HG02763 (cell line): ENCODE measurements at regions not wholly inside any gene's neighbourhood (a gene's known extent, or its start where the extent isn't known, plus 50 kb on each side); places are given as distances from the start of the nearest gene placed in this dataset.
"Not testable (repeated sequence)": the region's sequence is repeated elsewhere in the genome, so short reads cannot be mapped to it uniquely, and the experiment has no call there.

Source experiments
- ATAC-seq: cut with Tn5 transposase; IDR thresholded peaks from one replicate; pipeline ENCODE4 v1.9.1; 2021; ENCODE audit warnings: mild to moderate bottlenecking, moderate library complexity; ENCODE audit not compliant: unreplicated experiment

GRCh38 chr12:92248977-92249376 is 103.3 kb upstream of the BTG1 start:
- ATAC-seq: no peak

- ATAC-seq: no peak
These were observed 98.4 kb upstream of the BTG1 start for GRCh38 chr12:92244036-92244435.

- ATAC-seq: no peak
These were observed 97.3 kb upstream of the BTG1 start for GRCh38 chr12:92242907-92243306.

- ATAC-seq: no peak
These were observed 92.3 kb upstream of the BTG1 start for GRCh38 chr12:92237762-92238523.

GRCh38 chr12:92237262-92237661 is 91.6 kb upstream of the BTG1 start:
- no peak for ATAC-seq

GRCh38 chr12:92235703-92236472 is 90.2 kb upstream of the BTG1 start:
- no peak for ATAC-seq

- ATAC-seq: no peak
These were observed 88.9 kb upstream of the BTG1 start for GRCh38 chr12:92234533-92234932.

- ATAC-seq: no peak
These were observed 87.8 kb upstream of the BTG1 start for GRCh38 chr12:92233346-92234015.

GRCh38 chr12:92232371-92232932 is 86.8 kb upstream of the BTG1 start:
- not testable (repeated sequence) for ATAC-seq

GRCh38 chr12:92231945-92232344 is 86.3 kb upstream of the BTG1 start:
- ATAC-seq: not testable (repeated sequence)

- ATAC-seq: not testable (repeated sequence)
These were observed 85.9 kb upstream of the BTG1 start for GRCh38 chr12:92231532-92231931.

- no peak for ATAC-seq
These were observed 83.7 kb upstream of the BTG1 start for GRCh38 chr12:92229381-92229780.

GRCh38 chr12:92226961-92227360 is 81.3 kb upstream of the BTG1 start:
- no peak for ATAC-seq

GRCh38 chr12:92226071-92226661 is 80.5 kb upstream of the BTG1 start:
- ATAC-seq: no peak

GRCh38 chr12:92224685-92225331 is 79.2 kb upstream of the BTG1 start:
- ATAC-seq: no peak

GRCh38 chr12:92223481-92223880 is 77.8 kb upstream of the BTG1 start:
- ATAC-seq: no peak

- no peak for ATAC-seq
These were observed 76.1 kb upstream of the BTG1 start for GRCh38 chr12:92221656-92222315.

GRCh38 chr12:92218394-92219077 is 72.9 kb upstream of the BTG1 start:
- ATAC-seq: no peak

GRCh38 chr12:92216092-92216491 is 70.4 kb upstream of the BTG1 start:
- ATAC-seq: no peak
